Cardiac fibroblast (primary cell): ENCODE measurements at regions not wholly inside any gene's neighbourhood (a gene's known extent, or its start where the extent isn't known, plus 50 kb on each side); places are given as distances from the start of the nearest gene placed in this dataset.

Experiments used
- DNase-seq, 2 donors: peaks; one replicate each; pipeline versions ENCODE4 v3.0.0 to v3.0.0-alpha.2; 2010; ENCODE audit warnings: low read depth in 2 of 2
- H3K4me3 ChIP-seq, 2 donors: replicated peaks in 1 of 2; 1 replicate in 1 of 2; 2 replicates in 1 of 2; pipeline ENCODE4 v1.5.1; 2011; ENCODE audit warnings: low read depth in 2 of 2, low read length in 2 of 2, mild to moderate bottlenecking in 2 of 2, moderate library complexity in 1 of 2
- CTCF ChIP-seq: IDR thresholded peaks from one replicate; pipeline ENCODE4 v1.5.1; 2011; ENCODE audit warnings: low read depth, mild to moderate bottlenecking, low read length, inconsistent platforms

DNA sequence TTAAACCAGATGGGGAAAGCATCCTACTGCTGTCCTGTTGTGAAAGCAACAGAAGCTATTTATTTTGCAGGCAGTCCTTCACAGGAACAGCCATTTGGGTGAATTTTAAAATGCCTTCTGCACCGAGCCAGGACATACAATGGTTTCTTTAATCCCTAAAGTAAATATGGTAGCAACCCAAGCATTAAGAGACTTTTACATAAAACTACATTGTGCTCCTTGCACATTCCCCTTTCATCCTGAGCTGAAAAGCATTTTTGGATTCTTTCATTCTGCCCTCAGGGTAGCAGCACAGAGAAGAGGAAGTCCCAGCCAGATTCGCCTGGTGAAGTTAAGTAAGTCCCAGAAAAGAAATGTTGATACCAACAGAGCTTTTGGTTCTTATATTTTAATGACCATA is 84.0 kb upstream of the FAM3C start:
- no peak for DNase-seq
- TF ChIP-seq CTCF, result no peak
- H3K4me3 ChIP-seq, result no peak overlapping the region

- H3K4me3 ChIP-seq, result no peak overlapping the region
- TF ChIP-seq CTCF, result no peak
- DNase-seq, result peak in 1 of 2 donors; percentile 21
Observed at GRCh38 chr7:121479466-121479865, 83.4 kb upstream of the FAM3C start.

DNA sequence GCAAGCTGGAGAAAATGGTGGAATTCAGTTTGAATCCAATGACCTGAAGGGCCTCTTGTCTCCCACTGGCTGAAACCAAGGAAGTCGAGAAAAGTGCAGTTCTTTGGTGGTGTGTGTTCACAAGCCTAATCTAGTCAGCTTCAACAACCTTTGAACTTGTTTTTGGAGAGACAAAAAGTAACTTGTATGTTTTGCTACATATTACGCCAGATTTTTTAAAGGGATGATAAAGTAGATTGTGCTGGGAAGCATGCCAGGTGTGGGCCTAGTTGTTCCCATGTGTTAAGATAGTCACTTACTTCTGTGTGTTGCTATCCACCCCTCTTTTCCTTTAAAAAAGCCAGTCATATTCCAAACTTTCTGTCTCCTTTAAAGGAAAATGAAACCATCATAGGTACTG is 79.7 kb upstream of the FAM3C start:
- no peak for TF ChIP-seq CTCF
- no peak overlapping the region for H3K4me3 ChIP-seq
- peak; percentile 23 to 94 for DNase-seq

DNA sequence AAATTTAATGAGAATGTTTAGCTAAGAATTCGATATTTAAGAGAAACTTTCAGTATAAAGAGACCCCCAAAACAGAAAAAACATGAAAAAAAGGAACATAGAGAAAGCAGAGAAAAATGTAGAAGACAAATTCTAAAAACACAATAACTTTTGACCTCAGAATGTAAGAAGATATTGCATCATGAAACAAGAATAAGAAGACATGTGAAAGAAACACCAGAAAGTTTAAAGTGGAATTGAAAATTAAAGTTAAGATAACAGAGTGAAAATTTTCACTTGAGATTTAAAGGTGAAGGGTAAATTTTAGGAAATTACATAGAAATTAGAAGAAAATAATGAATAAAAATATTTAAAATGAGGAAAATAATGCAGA is 78.2 kb upstream of the FAM3C start:
- no peak overlapping the region for H3K4me3 ChIP-seq
- no peak for DNase-seq
- no peak for TF ChIP-seq CTCF

DNA sequence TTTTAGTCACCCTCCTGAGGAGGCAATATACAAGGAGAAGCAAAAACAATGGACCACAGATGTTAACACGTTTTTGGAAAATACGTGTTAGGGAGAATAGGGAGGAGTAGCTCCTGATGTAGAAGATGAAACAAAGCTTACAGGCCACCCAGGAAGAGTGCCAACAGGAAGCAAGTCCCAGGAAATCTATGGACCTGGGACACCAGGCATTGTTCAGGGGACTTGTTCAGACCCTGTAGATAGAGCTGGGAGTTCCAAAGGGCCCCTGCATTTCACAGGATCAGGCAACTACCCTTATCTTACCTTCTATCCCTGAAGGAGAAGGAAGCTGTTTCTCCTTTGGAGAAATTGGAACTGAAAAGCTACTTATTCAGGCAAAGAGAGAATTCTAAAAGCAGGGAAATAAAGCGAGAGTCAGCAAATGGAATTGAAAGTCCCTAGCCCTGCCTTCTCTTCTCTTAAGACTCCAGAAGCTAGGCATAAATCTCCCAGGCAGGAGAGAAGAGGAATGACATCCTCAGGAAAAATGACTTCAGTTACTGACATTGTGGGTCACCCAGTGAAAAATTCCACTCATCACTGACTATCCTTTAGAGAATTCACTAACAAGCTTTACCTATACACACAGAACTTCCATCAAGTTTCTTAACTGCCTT is 77.7 kb upstream of the FAM3C start:
- DNase-seq, result no peak
- no peak overlapping the region for H3K4me3 ChIP-seq
- TF ChIP-seq CTCF, result no peak

- no peak for TF ChIP-seq CTCF
- no peak for DNase-seq
- H3K4me3 ChIP-seq, result no peak overlapping the region
Observed at GRCh38 chr7:121466455-121466854, 70.3 kb upstream of the FAM3C start.

DNA sequence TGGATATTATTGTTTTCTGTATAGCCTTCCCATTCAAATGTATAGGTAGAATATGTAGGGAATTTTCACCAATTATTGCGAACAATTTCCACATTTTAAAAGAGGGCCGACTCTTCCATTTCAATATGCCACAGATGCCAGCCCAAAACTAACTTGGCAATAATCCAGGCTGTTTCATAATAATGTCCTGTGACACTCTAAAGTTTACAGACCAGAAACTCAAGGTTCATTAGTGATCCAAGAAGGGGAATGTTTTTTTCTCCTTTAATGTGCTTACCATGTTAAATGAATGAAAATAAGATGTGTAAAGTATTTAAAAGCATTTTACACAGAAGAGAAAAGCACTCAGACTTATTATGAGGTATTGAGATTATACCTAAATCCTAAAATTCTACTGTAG is 63.0 kb upstream of the FAM3C start:
- TF ChIP-seq CTCF, result no peak
- no peak for DNase-seq
- H3K4me3 ChIP-seq, result no peak overlapping the region
